ENCODE measurements at regions not wholly inside any gene's neighbourhood (a gene's known extent, or its start where the extent isn't known, plus 50 kb on each side); places are given as distances from the start of the nearest gene placed in this dataset.

- no peak for DNase-seq (ENCODE audit: low spot score)
Observed at GRCh38 chr5:67305913-67306710, 109.5 kb upstream of the CD180 start.

- no peak for DNase-seq (ENCODE audit: low spot score)
Observed at GRCh38 chr5:67305401-67305800, 108.8 kb upstream of the CD180 start.

GRCh38 chr5:67303356-67303755, 106.8 kb upstream of the CD180 start:
- DNase-seq (ENCODE audit: low spot score), result no peak

- DNase-seq (ENCODE audit: low spot score), result peak; percentile 87
Observed at GRCh38 chr5:67301285-67301903, 104.8 kb upstream of the CD180 start.

- DNase-seq (ENCODE audit: low spot score), result peak; percentile 82
Observed at GRCh38 chr5:67300326-67300725, 103.7 kb upstream of the CD180 start.

GRCh38 chr5:67299231-67299735, 102.7 kb upstream of the CD180 start:
- DNase-seq (ENCODE audit: low spot score), result no peak

GRCh38 chr5:67297802-67298532, 101.4 kb upstream of the CD180 start:
- no peak for DNase-seq (ENCODE audit: low spot score)

- no peak for DNase-seq (ENCODE audit: low spot score)
Observed at GRCh38 chr5:67297376-67297775, 100.8 kb upstream of the CD180 start.

GRCh38 chr5:67294266-67294938, 97.8 kb upstream of the CD180 start:
- DNase-seq (ENCODE audit: low spot score), result no peak

- no peak for DNase-seq (ENCODE audit: low spot score)
Observed at GRCh38 chr5:67293226-67293625, 96.6 kb upstream of the CD180 start.

- no peak for DNase-seq (ENCODE audit: low spot score)
Observed at GRCh38 chr5:67292201-67292940, 95.8 kb upstream of the CD180 start.

GRCh38 chr5:67291671-67292070, 95.1 kb upstream of the CD180 start:
- no peak for DNase-seq (ENCODE audit: low spot score)

GRCh38 chr5:67291066-67291465, 94.5 kb upstream of the CD180 start:
- no peak for DNase-seq (ENCODE audit: low spot score)

GRCh38 chr5:67290655-67291054, 94.1 kb upstream of the CD180 start:
- DNase-seq (ENCODE audit: low spot score), result no peak

GRCh38 chr5:67289763-67290521, 93.3 kb upstream of the CD180 start:
- DNase-seq (ENCODE audit: low spot score), result no peak

- DNase-seq (ENCODE audit: low spot score), result peak; percentile 75
Observed at GRCh38 chr5:67287510-67288268, 91.1 kb upstream of the CD180 start.

GRCh38 chr5:67286006-67286405, 89.4 kb upstream of the CD180 start:
- no peak for DNase-seq (ENCODE audit: low spot score)

GRCh38 chr5:67283988-67284487, 87.4 kb upstream of the CD180 start:
- no peak for DNase-seq (ENCODE audit: low spot score)

GRCh38 chr5:67283275-67283987, 86.8 kb upstream of the CD180 start:
- no peak for DNase-seq (ENCODE audit: low spot score)

Data from umbilical cord (tissue), 1 donor.